ENCODE measurements at regions not wholly inside any gene's neighbourhood (a gene's known extent, or its start where the extent isn't known, plus 50 kb on each side); places are given as distances from the start of the nearest gene placed in this dataset.
"Not testable (repeated sequence)": the region's sequence is repeated elsewhere in the genome, so short reads cannot be mapped to it uniquely, and the experiment has no call there.

DNA sequence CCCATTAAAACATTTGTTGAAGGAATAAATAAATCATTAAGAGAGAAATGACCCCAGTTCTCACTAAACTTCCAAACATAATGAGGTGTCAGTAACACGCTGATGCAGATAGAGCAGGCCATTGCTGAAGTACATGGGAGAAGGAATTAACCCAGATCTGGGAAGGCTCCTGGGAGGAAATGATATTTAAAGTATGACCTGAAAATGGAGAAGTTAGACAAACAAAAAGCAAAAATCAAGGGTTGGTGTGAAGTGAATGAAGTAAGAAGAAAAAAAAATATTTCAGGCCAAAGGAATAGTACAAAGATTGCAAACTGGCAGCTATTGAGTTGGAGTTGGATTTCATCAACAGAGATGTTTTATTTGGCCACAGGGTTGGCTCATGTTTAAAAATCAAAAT, 71.4 kb downstream of the RGS2 start:
- H3K4me1 ChIP-seq: peaks cover 0 to 9% (median 0%) of the 10 kb centered on the region in 3 donors
- H3K4me3 ChIP-seq: no peak overlapping the region
- no peaks in the 10 kb centered on the region for H3K27me3 ChIP-seq
- TF ChIP-seq, protein P1, sequence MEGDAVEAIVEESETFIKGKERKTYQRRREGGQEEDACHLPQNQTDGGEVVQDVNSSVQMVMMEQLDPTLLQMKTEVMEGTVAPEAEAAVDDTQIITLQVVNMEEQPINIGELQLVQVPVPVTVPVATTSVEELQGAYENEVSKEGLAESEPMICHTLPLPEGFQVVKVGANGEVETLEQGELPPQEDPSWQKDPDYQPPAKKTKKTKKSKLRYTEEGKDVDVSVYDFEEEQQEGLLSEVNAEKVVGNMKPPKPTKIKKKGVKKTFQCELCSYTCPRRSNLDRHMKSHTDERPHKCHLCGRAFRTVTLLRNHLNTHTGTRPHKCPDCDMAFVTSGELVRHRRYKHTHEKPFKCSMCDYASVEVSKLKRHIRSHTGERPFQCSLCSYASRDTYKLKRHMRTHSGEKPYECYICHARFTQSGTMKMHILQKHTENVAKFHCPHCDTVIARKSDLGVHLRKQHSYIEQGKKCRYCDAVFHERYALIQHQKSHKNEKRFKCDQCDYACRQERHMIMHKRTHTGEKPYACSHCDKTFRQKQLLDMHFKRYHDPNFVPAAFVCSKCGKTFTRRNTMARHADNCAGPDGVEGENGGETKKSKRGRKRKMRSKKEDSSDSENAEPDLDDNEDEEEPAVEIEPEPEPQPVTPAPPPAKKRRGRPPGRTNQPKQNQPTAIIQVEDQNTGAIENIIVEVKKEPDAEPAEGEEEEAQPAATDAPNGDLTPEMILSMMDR (IDR thresholded peaks at IDR 0.05): no peak
- no peak for TF ChIP-seq POLR2A (IDR thresholded peaks at IDR 0.05)
- no peaks in the 10 kb centered on the region for H3K36me3 ChIP-seq
- intact Hi-C loops (cut with DNase I): no loop called here
- no peak overlapping the region for H3K27ac ChIP-seq
- no peaks in the 10 kb centered on the region for H3K9me3 ChIP-seq
- WGBS, 2 donors: 82 to 83% methylated on average over 1 of the region's 1 CpG
- no peak for DNase-seq

DNA sequence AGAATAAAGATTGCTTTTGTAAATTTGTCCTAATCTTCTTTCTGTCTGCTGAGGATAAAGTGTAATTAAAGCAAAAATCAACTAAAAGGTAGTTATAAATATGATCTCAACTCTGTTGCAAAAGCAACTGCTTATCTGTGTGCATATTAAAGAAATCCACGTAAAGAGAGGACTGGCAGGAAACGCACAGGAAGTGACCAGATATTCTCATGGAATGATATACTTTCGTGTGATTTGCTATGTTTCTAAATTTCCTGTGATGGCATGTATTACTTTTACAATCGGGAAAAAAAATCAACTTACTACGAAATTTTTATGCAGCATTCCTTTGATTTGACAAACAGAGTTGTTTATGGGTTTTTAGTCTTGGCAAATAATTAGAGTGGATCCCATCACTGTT, 75.4 kb downstream of the RGS2 start:
- intact Hi-C loops (cut with DNase I): no loop called here
- Histone ChIP-seq H3K9me3 (no peaks in the 10 kb centered on the region), H3K4me3 (no peak overlapping the region), H3K36me3 (no peaks in the 10 kb centered on the region), H3K4me1 (no peaks in the 10 kb centered on the region), H3K27me3 (no peaks in the 10 kb centered on the region), H3K27ac (no peak overlapping the region)
- WGBS, 2 donors: 71 to 74% methylated on average over 5 of the region's 5 CpGs
- TF ChIP-seq POLR2A (IDR thresholded peaks at IDR 0.05): no peak
- TF ChIP-seq, protein P1 (IDR thresholded peaks at IDR 0.05): no peak
- DNase-seq: no peak

DNA sequence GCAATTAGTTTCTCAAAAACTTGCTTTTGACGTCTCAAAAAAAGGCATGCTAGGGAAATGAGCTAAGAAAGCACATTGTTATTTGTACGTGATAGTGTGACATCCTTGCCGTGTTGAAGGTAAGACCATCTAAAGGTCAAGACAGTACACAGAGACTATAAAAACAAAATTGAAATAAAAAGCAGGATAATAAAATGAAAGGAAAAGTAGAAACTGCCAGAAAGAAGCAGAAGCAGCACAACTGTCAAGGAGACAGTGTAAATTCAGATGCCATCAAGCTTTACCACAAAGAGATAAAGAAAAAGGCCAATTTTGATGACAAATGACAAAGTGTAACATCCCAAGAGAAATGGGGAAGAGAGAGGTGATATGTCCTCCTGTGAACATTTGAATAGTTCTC, 76.5 kb downstream of the RGS2 start:
- H3K36me3 ChIP-seq, H3K4me3 ChIP-seq: not testable (repeated sequence)
- WGBS, 2 donors: 38 to 60% methylated on average over 3 of the region's 3 CpGs

DNA sequence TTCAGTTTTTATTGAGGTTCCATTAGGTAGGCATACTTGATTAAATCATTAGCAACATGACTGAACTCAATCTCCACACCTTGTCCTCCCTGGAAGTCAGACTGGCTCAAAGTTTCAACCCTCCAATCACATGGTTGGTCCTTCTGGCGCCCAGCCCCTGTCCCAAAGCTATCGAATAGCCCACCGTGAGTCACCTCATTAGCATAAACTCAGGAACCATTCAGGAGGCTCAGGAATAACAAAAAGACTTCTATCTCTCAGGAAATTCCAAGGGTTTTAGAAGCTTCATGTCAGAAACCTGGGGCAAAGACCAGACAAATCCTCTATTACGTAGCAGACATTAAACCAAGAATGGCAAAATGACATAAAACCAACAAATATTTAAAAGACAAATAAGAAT, 78.6 kb downstream of the RGS2 start:
- DNase-seq: no peak

More for the DNA sequence above, 76.5 kb downstream of the RGS2 start:
- H3K27ac ChIP-seq; H3K9me3 ChIP-seq; H3K4me1 ChIP-seq; H3K27me3 ChIP-seq; intact Hi-C loops (cut with DNase I); DNase-seq: not testable (repeated sequence)

DNA sequence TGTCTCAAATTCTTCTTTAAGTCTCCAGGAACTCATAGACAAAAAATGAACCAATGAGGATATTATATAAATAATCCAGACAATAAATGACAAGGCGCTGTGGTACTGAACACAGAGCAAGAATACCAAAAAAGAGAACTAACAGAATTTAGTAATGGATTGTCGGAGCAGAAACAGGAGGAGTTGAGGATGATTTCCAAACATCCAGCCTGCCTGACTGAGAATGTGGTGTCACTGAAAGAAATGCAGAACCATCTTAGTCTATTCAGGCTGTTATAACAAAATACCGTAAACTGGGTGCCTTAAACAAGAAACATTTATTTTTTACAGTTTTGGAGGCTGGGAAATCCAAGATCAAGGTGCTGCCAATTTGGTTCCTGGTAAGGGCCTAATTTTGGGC, 79.7 kb downstream of the RGS2 start:
- intact Hi-C loops (cut with DNase I): no loop called here
- Histone ChIP-seq H3K27me3 (no peaks in the 10 kb centered on the region), H3K9me3 (no peaks in the 10 kb centered on the region), H3K4me1 (peaks cover 0 to 11% (median 0%) of the 10 kb centered on the region in 3 donors), H3K4me3 (no peak overlapping the region), H3K36me3 (no peaks in the 10 kb centered on the region), H3K27ac (no peak overlapping the region)
- no peak for TF ChIP-seq POLR2A (IDR thresholded peaks at IDR 0.05)
- TF ChIP-seq, protein P1 (IDR thresholded peaks at IDR 0.05): no peak
- WGBS, 2 donors: 60 to 61% methylated on average over 3 of the region's 3 CpGs
- DNase-seq: no peak

More for the DNA sequence above, 78.6 kb downstream of the RGS2 start:
- no peaks in the 10 kb centered on the region for H3K27me3 ChIP-seq
- no peaks in the 10 kb centered on the region for H3K4me1 ChIP-seq
- 82 to 94% methylated on average over 1 to 2 of the region's 4 CpGs for WGBS, 2 donors
- H3K27ac ChIP-seq: no peak overlapping the region
- no peaks in the 10 kb centered on the region for H3K9me3 ChIP-seq
- intact Hi-C loops (cut with DNase I): no loop called here
- no peaks in the 10 kb centered on the region for H3K36me3 ChIP-seq
- TF ChIP-seq POLR2A (IDR thresholded peaks at IDR 0.05): no peak
- TF ChIP-seq, protein P1 (IDR thresholded peaks at IDR 0.05): no peak
- no peak overlapping the region for H3K4me3 ChIP-seq

DNA sequence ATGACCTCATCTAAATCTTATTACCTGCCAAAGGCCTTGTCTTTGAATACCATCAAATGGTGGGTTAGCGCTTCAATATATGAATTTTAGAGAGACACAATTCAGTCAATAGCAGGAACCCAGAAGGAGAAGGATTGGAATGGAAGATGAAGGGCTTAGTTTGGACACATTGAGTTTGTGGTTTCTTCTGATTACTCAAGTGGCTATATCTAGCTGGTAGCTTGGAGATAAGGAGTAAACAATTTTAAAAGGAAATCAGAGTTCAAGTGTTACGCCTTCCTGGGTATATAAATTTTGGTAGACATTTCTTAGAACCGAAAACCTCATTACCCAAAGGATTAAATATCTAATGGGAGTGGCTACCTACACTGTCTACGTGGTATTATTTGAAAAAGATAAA, 80.2 kb downstream of the RGS2 start:
- WGBS, 2 donors: 81 to 85% methylated on average over 4 of the region's 4 CpGs
- no peaks in the 10 kb centered on the region for H3K9me3 ChIP-seq
- no peak for TF ChIP-seq POLR2A (IDR thresholded peaks at IDR 0.05)
- TF ChIP-seq, protein P1 (IDR thresholded peaks at IDR 0.05): no peak
- H3K4me1 ChIP-seq: peaks cover 0 to 14% (median 0%) of the 10 kb centered on the region in 3 donors
- no peak overlapping the region for H3K4me3 ChIP-seq
- DNase-seq: no peak
- no peak overlapping the region for H3K27ac ChIP-seq
- intact Hi-C loops (cut with DNase I): no loop called here
- no peaks in the 10 kb centered on the region for H3K27me3 ChIP-seq
- H3K36me3 ChIP-seq: no peaks in the 10 kb centered on the region

Measured in esophagus squamous epithelium (tissue), 5 donors.